ENCODE measurements at regions not wholly inside any gene's neighbourhood (a gene's known extent, or its start where the extent isn't known, plus 50 kb on each side); places are given as distances from the start of the nearest gene placed in this dataset.

DNA sequence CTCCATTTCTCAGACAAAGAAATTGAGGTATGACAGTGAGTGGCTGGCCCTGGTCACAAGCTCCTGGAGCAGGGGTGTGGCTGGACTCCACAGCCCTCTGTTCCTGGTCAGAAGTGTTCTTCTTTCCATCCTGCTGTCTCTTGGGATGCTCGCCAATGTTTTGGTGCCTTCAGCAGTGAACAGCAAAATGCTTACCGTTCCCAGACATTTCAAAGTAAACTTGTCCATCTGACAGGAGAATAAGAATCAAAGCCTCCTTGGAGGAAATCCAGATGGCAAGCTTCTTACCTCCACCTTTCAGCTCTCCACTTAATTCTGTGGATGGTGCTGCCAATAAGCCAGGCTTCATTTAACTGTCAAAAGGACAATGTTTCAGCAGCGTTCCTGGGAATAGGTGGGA, 954.1 kb downstream of the UQCRFS1 start:
- Histone ChIP-seq H3K27ac (no peak overlapping the region), H3K9me3 (no peaks in the 10 kb centered on the region), H3K27me3 (no peaks in the 10 kb centered on the region), H3K4me3 (no peak overlapping the region), H3K36me3 (no peaks in the 10 kb centered on the region), H3K4me1 (ENCODE audit: insufficient read depth) (no peaks in the 10 kb centered on the region)
- WGBS, 3 donors = 10 to 26% (median 18%) methylated on average over 3 of the region's 3 CpGs
- TF ChIP-seq, protein P1, sequence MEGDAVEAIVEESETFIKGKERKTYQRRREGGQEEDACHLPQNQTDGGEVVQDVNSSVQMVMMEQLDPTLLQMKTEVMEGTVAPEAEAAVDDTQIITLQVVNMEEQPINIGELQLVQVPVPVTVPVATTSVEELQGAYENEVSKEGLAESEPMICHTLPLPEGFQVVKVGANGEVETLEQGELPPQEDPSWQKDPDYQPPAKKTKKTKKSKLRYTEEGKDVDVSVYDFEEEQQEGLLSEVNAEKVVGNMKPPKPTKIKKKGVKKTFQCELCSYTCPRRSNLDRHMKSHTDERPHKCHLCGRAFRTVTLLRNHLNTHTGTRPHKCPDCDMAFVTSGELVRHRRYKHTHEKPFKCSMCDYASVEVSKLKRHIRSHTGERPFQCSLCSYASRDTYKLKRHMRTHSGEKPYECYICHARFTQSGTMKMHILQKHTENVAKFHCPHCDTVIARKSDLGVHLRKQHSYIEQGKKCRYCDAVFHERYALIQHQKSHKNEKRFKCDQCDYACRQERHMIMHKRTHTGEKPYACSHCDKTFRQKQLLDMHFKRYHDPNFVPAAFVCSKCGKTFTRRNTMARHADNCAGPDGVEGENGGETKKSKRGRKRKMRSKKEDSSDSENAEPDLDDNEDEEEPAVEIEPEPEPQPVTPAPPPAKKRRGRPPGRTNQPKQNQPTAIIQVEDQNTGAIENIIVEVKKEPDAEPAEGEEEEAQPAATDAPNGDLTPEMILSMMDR (IDR thresholded peaks at IDR 0.05) = no peak
- TF ChIP-seq POLR2A (IDR thresholded peaks at IDR 0.05) = no peak
- no peak for TF ChIP-seq EP300 (IDR thresholded peaks at IDR 0.05)
- DNase-seq = no peak
- intact Hi-C loops (cut with DNase I) = no loop called here

DNA sequence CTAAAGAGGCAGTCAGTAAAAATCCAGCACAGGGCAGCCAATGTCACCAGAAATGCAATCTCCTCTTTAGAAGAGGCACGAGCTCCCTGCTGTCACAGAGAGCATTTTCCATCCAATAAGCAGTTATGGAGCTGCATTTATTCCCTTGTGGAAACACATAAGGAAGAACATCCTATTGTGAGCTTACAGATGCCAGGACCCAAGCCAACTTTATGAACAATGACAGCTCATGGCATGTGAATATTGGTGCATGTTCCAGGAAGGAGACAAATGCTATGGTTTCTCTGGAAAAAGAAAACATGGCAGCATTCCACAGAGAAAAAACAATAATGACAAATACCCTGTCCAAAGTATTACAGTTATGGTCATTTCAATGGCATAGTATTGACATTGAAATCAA, 955.6 kb downstream of the UQCRFS1 start:
- no peaks in the 10 kb centered on the region for H3K36me3 ChIP-seq
- H3K27me3 ChIP-seq = no peaks in the 10 kb centered on the region
- intact Hi-C loops (cut with DNase I) = no loop called here
- no peaks in the 10 kb centered on the region for H3K4me1 ChIP-seq (ENCODE audit: insufficient read depth)
- no peak for DNase-seq
- no peak overlapping the region for H3K4me3 ChIP-seq
- TF ChIP-seq EP300 (IDR thresholded peaks at IDR 0.05) (no peak), POLR2A (IDR thresholded peaks at IDR 0.05) (no peak)
- TF ChIP-seq, protein P1 (IDR thresholded peaks at IDR 0.05) = no peak
- 36 to 48% (median 44%) methylated on average over 1 of the region's 1 CpG for WGBS, 3 donors
- H3K27ac ChIP-seq = no peak overlapping the region
- no peaks in the 10 kb centered on the region for H3K9me3 ChIP-seq

DNA sequence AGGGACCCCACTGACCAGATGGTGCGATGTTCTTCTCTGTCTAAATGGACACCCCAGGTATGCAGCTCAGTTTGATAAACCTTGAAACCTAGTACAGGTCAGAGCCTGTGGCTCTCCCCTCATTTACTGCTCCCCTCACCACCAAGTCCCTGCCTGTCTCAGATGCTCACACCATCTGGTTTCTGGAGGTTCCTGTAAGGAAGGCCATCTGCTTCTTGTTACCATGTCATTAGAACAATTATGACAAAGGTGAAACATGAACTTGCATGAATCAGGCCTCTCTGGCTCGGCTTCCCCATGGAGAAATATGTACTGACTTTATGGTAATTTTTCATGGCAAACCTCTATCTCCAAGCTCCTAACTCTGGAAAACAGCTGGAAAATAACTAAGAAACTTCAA, 965.7 kb downstream of the UQCRFS1 start:
- intact Hi-C loops (cut with DNase I) = no loop called here
- no peaks in the 10 kb centered on the region for H3K27me3 ChIP-seq
- 65 to 75% (median 69%) methylated on average over 2 of the region's 2 CpGs for WGBS, 3 donors
- TF ChIP-seq, protein P1 (IDR thresholded peaks at IDR 0.05) = no peak
- no peak for TF ChIP-seq POLR2A (IDR thresholded peaks at IDR 0.05)
- TF ChIP-seq EP300 (IDR thresholded peaks at IDR 0.05) = no peak
- no peak overlapping the region for H3K4me3 ChIP-seq
- no peaks in the 10 kb centered on the region for H3K4me1 ChIP-seq (ENCODE audit: insufficient read depth)
- H3K36me3 ChIP-seq = no peaks in the 10 kb centered on the region
- no peak overlapping the region for H3K27ac ChIP-seq
- no peak for DNase-seq
- H3K9me3 ChIP-seq = no peaks in the 10 kb centered on the region

DNA sequence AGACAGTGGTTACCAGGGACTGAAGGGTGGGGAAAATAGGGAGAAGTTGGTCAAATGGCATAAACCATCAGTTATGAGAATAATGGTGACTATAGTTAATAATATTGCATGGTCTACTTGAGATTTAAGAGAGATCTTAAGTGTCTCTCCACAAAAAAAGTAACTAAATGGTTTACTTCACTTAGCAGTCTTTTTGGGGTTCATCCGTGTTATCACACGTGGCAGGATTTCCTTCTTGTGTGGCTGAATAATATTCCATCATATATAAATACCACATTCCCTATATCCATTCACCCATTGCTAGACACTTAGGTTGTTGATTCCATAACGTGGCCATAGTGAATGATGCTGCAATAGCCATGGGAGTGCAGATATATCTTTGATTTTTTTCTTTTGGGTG, 967.0 kb downstream of the UQCRFS1 start:
- H3K27me3 ChIP-seq = no peaks in the 10 kb centered on the region
- no peaks in the 10 kb centered on the region for H3K4me1 ChIP-seq (ENCODE audit: insufficient read depth)
- no peak for DNase-seq
- intact Hi-C loops (cut with DNase I) = no loop called here
- H3K9me3 ChIP-seq = no peaks in the 10 kb centered on the region
- H3K36me3 ChIP-seq = no peaks in the 10 kb centered on the region
- WGBS, 3 donors = 76 to 88% (median 87%) methylated on average over 3 of the region's 3 CpGs
- TF ChIP-seq EP300 (IDR thresholded peaks at IDR 0.05) (no peak), POLR2A (IDR thresholded peaks at IDR 0.05) (no peak)
- TF ChIP-seq, protein P1 (IDR thresholded peaks at IDR 0.05) = no peak
- no peak overlapping the region for H3K4me3 ChIP-seq
- H3K27ac ChIP-seq = no peak overlapping the region

DNA sequence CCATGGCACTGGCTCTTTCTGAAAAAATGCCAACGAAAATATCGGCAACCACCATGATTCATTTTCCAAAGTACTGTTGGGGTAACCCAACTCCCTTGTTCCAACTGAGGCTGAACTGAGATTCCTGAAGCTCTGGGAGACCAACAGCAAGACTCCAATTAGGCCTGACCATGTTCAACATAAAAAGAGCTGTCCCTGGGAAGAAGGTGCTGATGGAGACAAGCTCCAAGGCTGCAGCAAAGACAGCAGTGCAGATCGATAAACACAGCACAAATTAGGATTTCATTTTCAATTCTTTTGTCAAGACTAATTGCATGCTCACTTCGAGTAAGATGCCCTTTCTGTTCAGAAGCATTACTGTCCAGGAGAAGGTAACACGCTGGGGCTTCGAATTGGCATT, 968.0 kb downstream of the UQCRFS1 start:
- intact Hi-C loops (cut with DNase I) = no loop called here
- no peaks in the 10 kb centered on the region for H3K36me3 ChIP-seq
- DNase-seq = no peak
- 80 to 91% (median 89%) methylated on average over 6 of the region's 6 CpGs for WGBS, 3 donors
- no peaks in the 10 kb centered on the region for H3K9me3 ChIP-seq
- no peaks in the 10 kb centered on the region for H3K4me1 ChIP-seq (ENCODE audit: insufficient read depth)
- H3K27ac ChIP-seq = no peak overlapping the region
- no peak for TF ChIP-seq EP300 (IDR thresholded peaks at IDR 0.05)
- H3K27me3 ChIP-seq = no peaks in the 10 kb centered on the region
- no peak overlapping the region for H3K4me3 ChIP-seq
